ENCODE measurements at regions not wholly inside any gene's neighbourhood (a gene's known extent, or its start where the extent isn't known, plus 50 kb on each side); places are given as distances from the start of the nearest gene placed in this dataset.

GRCh38 chr1:24236789-24237371, 49.8 kb upstream of the IFNLR1 start:
- H3K27me3 Mint-ChIP-seq (ENCODE audit: insufficient read depth, unreplicated experiment), result no peaks in the 10 kb centered on the region
- H3K36me3 Mint-ChIP-seq (ENCODE audit: insufficient read depth, unreplicated experiment), result no peaks in the 10 kb centered on the region
- H3K4me1 Mint-ChIP-seq (ENCODE audit: insufficient read depth, unreplicated experiment), result peaks cover 20% of the 10 kb centered on the region
- TF ChIP-seq CTCF (IDR thresholded peaks at IDR 0.05; ENCODE audit: unreplicated experiment), result no peak
- BruUV-seq (replicated peaks), result no TSS peak
- no peak overlapping the region for H3K4me3 Mint-ChIP-seq (ENCODE audit: unreplicated experiment)
- H3K27ac Mint-ChIP-seq (ENCODE audit: low read depth, unreplicated experiment), result peak overlapping the region; percentile 73
- CTCF ChIA-PET, result interaction anchor here (0.6 to 1.8 kb wide), 9 partner anchors 12 to 159 kb away, joined by 3 to 9 read pairs (median 4); no protein-coding TSS in a partner anchor
- POLR2A ChIA-PET, result interaction anchor here (0.7 to 2.3 kb wide), 16 partner anchors 12 to 146 kb away, joined by 3 to 15 read pairs (median 5); partner anchors contain the start of gene GRHL3
- DNase-seq (ENCODE audit: unreplicated experiment), result peak; percentile 96
- intact Hi-C loops (cut with micrococcal nuclease), result no loop called here
- no peaks in the 10 kb centered on the region for H3K9me3 Mint-ChIP-seq (ENCODE audit: unreplicated experiment)
